ENCODE measurements at regions not wholly inside any gene's neighbourhood (a gene's known extent, or its start where the extent isn't known, plus 50 kb on each side); places are given as distances from the start of the nearest gene placed in this dataset.

DNA sequence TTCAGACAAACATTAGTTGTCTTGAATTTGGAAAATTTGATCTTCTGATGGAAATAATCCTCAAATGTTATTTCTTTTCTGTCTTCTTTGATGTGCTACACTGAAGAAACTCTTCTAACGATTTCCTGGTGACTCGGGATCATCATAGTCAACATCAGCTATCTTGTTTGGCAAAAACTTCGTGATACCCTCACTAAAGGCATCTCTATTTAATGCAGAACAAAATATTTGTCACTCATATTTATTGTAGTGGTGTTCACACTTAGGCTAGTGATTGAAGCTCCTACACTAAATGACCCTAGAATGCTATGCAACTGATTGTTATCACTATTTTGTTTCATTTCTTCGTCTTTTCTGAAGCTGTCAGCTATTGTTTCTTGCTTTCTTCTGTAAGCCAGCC lies 334.7 kb upstream of the ZEB2 start:
- DNase-seq (ENCODE audit: low spot score), result no peak

DNA sequence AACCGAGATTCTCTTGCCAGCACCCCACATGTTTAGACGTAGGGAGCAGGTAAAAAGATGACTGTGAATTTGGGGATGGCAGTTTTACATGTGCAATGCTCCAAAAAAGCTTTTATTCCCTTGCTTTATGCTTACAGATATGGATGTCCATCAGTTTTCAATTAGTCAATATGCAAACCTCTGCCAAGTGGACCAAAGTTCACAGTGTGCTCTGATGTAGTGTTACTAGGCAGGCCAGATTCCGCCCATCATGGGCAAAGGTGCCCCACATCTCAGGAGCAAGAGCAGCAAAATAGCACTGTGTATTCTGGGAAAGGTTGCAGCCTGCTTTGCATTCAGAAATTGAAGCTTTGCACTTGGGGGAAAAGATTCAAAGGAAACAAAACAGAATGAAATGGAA lies 329.7 kb upstream of the ZEB2 start:
- no peak for DNase-seq (ENCODE audit: low spot score)

DNA sequence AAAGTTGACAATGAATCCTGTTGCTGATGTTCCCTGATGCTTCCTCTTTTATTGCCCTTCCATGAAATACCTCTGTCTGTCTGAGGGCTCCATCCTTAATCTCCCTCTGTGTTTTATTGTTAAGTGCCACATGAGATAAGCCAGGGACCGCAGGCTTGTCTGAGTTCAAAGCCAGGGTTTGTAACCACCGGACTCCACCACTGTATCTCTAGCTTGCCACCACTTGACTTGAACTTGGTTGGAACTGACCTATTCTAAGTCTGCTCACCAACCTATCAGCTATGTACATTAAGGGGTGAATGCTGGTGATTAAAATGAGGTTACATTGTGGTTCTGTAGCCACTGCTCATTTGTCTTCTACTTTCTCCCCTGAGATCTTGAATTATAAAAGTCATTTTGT lies 328.5 kb upstream of the ZEB2 start:
- DNase-seq (ENCODE audit: low spot score), result no peak

DNA sequence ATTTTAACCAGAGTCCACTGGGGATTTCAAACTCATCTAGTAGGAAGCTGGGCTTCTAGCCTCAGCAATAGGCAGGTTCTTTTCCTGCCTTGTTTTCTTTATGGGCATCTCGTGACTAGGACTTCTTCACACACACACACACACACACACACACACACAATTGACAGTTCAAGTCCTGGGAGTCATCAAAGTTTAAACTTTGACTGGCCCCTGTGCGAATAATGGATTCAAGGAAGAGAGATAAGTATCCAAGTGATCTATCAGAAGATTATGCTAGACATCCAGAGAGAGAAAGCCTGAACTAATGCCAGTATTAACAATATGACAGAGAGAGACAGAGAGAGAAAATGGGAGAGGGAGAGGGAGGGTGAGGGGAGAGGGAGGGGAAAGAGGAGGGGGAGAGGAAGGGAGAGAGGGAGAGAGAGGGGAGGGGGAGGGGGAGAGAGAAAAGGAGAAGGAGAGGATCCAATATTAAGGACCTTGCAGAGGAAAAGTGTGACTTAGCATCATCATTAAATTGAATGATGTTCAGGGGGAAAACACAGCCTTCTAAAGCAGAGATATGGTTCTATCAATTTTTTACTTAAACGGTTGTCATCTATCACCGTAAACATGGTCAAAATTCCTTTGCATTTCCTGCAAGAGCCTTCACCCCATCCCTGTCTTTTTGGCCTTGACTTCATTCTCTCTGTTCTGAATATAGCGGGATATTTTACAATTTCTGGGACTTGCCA lies 327.6 kb upstream of the ZEB2 start:
- DNase-seq (ENCODE audit: low spot score), result no peak

DNA sequence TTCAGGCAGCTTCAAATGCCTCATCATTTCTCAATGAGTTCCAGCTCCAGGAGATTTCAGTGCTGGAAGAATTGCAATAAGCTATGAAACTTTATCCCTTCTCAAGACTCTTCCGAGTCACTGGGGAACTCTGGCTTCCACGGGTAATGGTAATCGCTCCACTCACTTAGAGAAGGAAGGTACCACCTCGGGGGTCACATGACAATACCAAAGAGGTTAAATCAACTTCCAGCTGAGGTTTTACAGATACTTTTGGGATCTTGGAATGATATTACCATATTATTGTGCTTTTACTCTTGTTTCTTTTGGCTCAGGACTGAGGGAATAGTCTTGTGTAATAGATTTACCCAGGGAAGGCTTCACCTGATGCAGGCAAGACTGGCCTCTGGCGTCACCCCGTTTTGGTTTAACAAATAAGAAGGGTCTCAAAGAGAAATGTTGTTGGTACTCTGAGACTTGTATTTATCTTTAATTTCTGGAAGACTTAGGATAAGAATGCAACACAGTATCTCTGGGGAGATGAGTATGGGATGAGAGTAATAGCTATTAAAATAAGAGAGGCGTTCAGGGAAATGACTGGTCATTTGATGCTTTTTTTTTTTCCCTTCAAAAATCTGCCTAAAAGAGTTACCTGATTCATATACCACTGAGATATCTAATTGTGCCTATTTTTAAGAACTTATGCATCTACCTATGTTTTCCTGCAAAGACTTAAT lies 316.9 kb upstream of the ZEB2 start:
- no peak for DNase-seq (ENCODE audit: low spot score)

DNA sequence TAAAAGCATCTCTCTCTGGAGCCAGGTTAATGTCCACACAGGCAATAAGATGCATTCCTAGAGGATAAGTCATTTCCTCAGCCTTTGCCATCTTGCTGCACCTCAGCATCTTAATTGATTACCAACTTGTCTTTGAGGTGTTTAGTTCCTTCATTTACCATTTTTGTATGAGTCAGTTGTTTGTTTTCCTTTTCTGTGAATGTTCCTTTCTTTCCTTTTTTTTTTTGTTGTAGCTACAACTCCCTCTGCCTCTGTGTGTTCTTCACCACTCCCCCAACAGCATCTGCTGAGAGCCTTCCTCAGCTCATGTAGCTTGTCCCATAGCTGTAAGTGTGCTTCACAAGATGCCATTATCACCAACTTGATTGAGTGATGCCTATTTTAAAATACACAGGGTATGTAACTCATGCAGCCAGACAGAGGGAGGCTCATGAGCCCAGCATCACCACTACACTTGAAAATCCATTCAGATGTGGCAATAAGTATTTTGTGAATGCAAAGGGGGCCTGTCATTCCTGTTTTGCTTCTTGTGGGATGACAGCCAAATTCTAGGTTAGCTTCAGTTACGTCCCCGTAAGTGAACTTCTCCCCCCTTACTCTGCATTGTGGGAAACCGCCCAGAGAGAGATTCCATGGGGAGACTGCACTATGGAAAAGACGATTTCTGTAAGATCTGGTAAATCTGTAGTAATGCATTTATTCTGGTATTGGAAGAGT lies 315.9 kb upstream of the ZEB2 start:
- DNase-seq (ENCODE audit: low spot score), result no peak

DNA sequence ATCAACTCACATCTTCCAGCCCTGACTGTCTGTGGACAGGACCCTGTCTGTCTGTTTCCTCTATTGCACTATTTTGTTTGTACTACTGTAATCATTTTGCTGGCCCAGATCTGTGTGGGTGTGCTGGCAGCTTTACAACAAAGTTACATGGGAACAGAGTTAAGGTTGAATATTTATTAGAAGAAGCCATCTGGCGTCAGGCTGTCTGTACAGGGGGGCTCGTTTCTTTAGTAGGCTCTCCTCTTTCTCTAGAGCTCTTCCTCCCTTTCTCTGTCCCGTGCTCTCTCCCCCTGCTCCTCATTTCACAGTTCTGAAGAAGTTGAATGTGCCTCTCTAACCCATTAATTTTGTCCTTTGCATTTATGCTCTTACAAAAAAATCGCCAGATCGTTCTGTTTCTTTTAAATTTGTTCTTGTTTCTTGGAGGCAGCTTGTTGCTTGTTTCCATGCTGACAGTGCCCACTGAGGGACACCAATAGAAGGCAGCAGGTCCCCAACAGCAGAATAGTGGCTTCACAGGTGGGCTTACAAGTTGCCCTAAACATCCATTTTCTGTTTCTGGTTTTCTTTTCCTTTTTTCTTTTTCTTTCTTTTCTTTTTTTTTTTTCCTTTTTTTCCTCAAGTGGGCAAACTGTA lies 315.2 kb upstream of the ZEB2 start:
- no peak for DNase-seq (ENCODE audit: low spot score)

DNA sequence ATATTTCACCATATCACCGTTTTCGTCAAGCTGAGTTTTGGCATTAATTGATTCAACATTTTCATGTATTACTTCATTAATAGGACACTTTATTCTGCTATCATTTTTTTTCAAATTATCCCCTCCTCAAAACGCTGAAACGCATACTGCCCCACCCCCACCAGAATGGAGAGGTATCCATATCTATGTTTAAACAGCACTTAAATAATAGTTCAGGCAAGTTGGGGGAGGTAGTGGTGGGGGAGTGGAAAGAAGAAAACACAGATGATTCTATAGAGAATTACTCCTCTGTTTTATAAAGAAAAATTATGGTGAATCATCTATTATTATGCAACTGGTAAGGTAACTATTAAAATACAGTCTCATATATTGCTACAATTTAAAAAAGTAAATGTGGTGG lies 314.4 kb upstream of the ZEB2 start:
- no peak for DNase-seq (ENCODE audit: low spot score)

DNA sequence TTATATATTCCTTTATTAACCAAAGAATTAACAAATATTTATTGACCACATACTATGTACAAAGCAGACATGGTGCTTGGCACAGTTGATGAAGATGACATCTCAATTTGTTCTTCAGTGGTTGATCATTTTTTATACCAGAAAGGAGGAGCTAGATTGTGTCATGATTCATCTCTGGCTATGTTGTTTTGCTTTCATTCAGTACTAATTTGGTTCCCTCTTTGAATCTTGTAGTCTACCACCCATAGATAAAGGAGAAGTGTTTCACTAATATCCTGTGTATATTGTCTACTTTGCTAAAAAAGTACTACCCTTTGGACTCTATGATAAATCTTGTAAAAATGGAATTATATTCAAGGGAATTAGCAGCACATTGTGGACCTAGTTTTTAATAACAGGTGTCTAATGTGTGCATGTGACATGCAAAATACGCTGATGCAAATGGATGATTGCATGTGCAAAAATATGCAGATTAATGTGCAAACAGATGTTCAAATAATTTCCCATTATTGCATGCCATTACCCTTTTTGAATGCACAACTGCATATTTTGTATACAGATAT lies 313.2 kb upstream of the ZEB2 start:
- no peak for DNase-seq (ENCODE audit: low spot score)

DNA sequence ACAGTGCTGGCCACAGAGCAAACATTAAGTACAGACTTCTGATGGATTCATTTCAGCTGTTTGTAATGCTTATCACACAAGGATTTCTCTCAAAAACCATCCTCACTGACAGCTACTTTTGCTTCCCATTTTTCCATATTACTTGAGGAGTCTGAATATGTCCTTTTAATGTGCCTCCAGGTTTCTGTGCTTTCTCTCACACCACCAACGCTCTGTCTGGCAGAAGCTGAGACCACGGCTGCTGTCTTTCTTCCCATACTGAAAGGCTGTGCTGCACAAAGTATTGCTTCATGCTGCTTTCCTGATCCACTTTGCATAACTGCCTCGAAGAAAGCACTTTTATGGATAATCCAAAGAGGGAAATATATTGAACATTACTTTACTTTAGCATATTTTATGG lies 312.1 kb upstream of the ZEB2 start:
- DNase-seq (ENCODE audit: low spot score), result no peak

DNA sequence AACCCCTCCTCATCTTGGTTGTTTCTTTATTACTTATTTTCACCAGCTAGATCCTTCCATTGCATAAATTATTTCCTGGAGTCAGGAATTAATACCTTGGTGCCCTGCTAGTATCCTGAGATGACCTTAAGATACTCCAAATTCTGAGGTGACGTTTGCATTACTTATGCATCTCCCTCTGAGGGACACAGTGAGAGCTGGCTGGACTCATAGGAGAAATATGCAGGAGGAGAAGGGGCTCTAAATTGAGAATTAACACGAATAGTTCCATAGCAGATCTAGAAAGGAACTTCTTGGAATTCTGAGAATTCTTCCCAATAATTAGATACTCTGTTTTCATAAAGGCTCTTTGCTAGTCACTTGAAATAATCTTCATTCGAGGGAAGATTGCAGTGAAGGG lies 310.6 kb upstream of the ZEB2 start:
- DNase-seq (ENCODE audit: low spot score), result no peak

DNA sequence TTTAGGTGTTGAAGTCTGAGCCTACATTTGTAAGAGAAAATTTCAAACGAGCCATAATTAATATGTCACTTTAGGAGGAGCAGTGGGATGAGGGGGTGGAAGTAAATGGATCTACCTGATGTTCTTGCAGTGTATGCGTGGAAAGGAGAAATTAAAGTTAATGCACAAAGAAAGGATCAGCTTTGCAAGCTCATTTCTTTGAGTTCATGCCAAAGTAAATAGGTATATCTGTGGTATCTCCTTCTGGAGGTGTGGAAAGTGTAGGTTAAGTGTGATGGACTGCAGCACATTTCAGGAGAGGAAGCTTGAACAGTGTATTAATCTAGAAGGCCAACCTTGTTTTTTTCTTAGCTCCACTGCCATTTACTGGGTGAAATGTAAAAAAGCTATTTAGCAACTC lies 307.5 kb upstream of the ZEB2 start:
- no peak for DNase-seq (ENCODE audit: low spot score)

DNA sequence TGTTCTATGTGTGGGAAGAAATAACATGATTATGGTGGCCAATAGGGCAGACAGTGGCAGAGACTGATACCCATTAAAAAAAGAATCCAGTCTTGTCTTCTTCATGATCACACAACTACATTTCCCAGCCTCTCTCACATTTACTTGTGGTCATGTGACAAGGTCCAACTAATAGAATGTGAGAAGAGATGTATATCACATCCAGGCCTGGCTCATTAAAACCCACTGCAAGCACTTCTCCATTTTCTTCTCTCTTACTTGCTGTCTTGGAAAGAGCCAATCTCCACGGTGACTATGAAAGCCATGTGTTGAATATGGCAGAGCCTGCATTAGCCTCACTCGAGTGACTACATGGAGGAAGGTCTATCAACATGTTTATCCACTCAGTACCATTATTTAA lies 306.2 kb upstream of the ZEB2 start:
- DNase-seq (ENCODE audit: low spot score), result no peak

DNA sequence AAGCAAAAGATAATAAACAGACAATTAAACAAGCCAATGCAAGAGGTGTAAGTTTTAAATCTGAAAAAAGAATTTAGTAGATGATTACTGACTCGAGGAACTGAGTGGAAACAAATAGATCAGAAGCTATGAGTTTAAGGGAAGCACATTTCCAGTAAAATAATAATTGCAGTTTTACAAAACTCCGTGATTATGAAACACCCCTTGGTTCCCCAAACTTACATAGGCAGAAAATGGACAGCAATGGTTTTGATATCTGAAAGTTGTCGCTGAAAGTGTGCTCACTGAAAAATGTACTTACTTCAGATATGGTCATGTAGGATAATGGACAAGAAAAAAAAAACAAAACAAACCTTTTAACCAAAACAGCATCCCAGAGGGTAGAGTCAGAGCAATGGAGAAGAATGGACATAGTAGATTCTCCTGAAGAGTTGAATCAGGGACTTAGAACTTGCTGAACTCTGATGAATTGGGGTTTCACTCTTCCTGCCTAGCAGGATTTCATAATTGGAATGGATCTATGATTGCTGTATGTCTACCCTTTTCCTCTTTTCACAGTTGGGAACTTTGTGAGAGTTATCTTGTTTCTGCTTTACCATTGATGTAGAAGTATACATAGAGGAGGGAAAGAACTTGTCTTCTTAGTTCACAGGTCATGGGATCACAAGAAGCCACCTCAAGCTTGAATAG lies 305.6 kb upstream of the ZEB2 start:
- no peak for DNase-seq (ENCODE audit: low spot score)

DNA sequence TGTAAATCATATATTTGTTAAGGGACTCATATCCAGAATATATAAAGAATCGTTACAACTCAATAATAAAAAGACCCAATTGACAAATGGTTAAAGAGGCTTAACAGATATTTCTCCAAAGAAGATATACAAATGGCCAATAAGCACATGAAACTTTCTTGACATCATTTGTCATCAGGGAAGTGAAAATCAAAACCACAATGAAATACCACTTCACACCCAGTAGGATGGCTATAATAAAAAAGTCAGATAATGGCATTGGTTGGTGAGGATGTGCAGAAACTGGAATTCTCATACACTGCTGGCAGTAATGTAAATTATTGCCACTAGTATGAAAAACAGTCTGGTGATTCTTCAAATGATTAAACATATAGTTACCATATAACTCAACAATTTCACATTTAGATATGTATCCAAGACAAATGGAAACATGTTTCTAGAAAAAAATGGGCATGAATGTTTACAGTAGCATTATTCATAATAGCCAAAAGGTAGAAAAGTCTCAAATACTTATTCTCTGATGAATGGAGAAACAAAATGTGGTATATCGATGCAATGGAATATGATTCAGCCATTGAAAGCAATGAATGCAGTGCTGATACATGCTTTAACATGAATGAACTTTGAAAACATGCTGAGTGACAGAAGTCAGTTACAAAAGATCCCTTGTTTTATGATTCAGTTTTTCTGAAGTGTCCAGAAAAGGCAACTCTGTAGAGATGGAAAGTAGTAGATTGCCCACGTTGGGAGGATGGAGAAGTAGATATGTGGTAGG lies 304.6 kb upstream of the ZEB2 start:
- DNase-seq (ENCODE audit: low spot score), result no peak

DNA sequence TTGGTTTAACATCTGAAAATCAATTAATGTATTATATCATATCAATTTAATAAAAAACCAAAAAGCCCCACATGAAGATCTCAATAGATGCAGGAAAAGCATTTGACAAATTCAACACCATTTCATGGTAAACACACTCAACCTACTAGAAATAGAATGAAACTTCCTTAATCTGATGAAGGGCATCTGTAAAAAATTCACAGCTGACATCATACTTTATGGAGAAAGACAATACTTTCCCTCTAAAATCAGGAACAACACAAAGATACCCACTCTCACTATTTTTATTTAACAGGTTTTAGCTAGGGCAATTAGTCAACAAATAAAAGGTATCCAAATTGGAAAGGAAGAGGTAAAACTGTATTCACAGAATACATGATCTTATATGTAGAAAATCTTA lies 303.0 kb upstream of the ZEB2 start:
- no peak for DNase-seq (ENCODE audit: low spot score)

DNA sequence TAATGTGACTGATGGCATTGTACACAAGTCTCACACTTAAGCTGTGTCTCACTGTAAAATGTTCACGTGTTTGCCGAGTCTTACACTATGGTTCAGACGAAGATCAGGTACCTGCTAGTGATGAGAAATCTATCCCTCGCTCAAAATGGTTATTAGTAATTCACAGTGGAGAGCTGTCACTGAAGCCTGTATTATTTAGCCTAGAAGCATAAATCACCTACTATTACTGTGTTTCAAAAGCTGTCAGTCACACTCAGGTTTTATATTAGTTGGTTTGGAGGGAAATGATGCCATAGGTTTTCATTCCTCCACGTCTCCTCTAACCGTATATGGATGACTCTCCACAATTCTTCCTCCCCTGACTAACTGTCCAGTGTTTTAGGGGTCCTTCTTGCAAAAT lies 292.4 kb upstream of the ZEB2 start:
- DNase-seq (ENCODE audit: low spot score), result no peak

DNA sequence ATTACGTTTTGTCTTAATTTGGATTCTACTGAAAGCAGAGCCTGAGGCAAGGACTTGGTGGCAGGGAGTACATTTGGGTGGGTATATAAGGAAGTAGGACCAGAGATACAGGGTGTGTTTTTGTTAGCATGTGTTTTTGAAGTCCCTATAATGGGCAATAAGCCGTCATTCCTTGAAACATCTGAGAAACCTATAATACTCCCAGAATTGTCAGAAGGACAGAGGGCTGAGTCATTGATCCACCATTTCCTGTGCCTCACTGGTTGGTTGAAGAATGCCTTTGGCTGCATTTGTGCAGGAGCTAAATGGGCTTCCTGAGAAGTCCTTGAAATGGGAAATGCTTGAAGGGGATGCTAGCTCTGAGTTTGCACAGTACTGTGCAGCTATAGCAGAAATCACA lies 281.8 kb upstream of the ZEB2 start:
- no peak for DNase-seq (ENCODE audit: low spot score)

DNA sequence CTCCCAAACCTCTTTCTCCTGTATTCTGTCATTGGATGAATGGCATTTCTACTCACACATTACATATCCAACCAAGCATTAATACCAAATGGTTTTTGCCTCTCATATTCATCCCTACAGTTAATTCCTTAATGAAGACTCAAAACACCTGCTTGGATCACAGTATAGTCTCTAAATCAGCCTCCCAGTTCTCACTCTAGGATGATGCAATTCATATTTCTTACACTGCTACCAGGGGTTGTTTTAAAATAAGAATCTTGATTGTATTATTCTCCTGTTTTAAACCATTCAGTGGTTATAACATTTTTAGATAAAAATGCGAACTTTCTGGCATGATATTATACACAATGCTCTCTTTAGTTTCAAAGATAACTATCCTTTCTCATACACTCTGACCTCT lies 281.4 kb upstream of the ZEB2 start:
- DNase-seq (ENCODE audit: low spot score), result no peak

DNA sequence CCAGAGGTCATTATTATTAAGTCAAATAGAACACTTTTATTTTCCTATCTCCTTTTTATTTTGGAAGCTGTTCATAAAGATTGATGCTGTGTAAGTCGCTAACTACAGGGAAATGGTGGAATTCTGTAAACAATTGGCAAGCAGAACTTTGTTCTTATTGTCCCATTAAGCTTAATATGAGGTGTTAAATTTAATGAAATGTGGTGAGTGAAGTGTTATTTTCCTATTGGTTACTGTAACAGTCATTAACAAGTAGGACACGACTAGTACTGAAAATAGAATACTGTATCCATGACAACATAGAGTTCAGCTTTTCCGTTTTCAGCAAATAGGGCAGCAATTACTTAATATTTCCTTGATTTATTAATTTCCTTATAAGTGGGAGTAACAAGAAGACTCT lies 279.1 kb upstream of the ZEB2 start:
- DNase-seq (ENCODE audit: low spot score), result no peak

DNA sequence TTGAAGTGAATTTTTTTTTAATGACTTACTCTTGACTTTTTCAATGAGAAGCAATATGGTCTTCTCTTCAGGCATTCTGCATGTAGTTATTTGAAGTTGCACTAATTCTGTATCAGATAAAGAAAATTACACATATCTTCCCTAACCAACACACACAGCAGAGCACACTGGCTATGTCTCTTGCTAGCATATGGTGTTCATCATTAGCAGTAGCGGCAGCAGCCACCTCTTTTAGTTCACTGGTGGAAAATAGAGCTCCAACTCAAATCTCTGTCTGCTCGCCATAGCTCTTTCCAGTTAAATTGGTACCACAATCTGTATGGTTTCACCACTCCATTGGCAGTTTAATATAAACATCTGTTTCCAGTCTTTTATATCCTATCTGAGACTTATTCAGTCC lies 278.1 kb upstream of the ZEB2 start:
- DNase-seq (ENCODE audit: low spot score), result no peak

Data from SK-N-DZ (cell line).